EL (cell line): ENCODE measurements at regions not wholly inside any gene's neighbourhood (a gene's known extent, or its start where the extent isn't known, plus 50 kb on each side); places are given as distances from the start of the nearest gene placed in this dataset.

Experiments used
- DNase-seq: peaks from one replicate; pipeline ENCODE4 v3.0.0-alpha.2; 2016

- peak; percentile 30 for DNase-seq
Observed at GRCh38 chr6:1553562-1554083, 56.1 kb upstream of the FOXC1 start.

GRCh38 chr6:1554141-1554475, 55.6 kb upstream of the FOXC1 start:
- no peak for DNase-seq

- peak; percentile 77 for DNase-seq
Observed at GRCh38 chr6:1554476-1555310, 55.0 kb upstream of the FOXC1 start.

- DNase-seq: peak; percentile 25
Observed at GRCh38 chr6:1558388-1558787, 51.3 kb upstream of the FOXC1 start.
